Endodermal cell (in vitro differentiated cells): ENCODE measurements at regions not wholly inside any gene's neighbourhood (a gene's known extent, or its start where the extent isn't known, plus 50 kb on each side); places are given as distances from the start of the nearest gene placed in this dataset.

Source experiments
- DNase-seq: peaks from one replicate; pipeline ENCODE4 v3.0.0-alpha.2; 2017
- H3K27ac ChIP-seq: 2 replicates; pipeline ENCODE4 v1.5.1; 2013; ENCODE audit warnings: mild to moderate bottlenecking, low read depth, low read length, moderate library complexity
- H3K27me3 ChIP-seq: 2 replicates; pipeline ENCODE4 v1.6.1; 2013; ENCODE audit warnings: mild to moderate bottlenecking, low read length, moderate library complexity; ENCODE audit not compliant: insufficient read depth, control insufficient read depth, poor library complexity, severe bottlenecking
- H3K36me3 ChIP-seq: 2 replicates; pipeline ENCODE4 v1.7.0; 2013; ENCODE audit warnings: mild to moderate bottlenecking, low read length, moderate library complexity; ENCODE audit not compliant: control insufficient read depth, insufficient read depth
- H3K4me1 ChIP-seq: one replicate; pipeline ENCODE4 v1.7.0; 2013; ENCODE audit warnings: low read length; ENCODE audit not compliant: control insufficient read depth, insufficient read depth
- H3K4me3 ChIP-seq: 2 replicates; pipeline ENCODE4 v1.5.1; 2013; ENCODE audit warnings: mild to moderate bottlenecking, low read length, moderate library complexity
- H3K9ac ChIP-seq: 2 replicates; pipeline ENCODE4 v1.6.1; 2013; ENCODE audit warnings: mild to moderate bottlenecking, low read length, moderate library complexity; ENCODE audit not compliant: poor library complexity, severe bottlenecking; ENCODE audit errors: extremely low read depth
- H3K9me3 ChIP-seq: 2 replicates; pipeline ENCODE4 v1.6.1; 2013; ENCODE audit warnings: mild to moderate bottlenecking, low read length, moderate library complexity; ENCODE audit not compliant: control insufficient read depth
- H3K27ac Mint-ChIP-seq: 2 replicates; pipeline ENCODE4 v1.8.0; 2020; ENCODE audit warnings: mixed read lengths
- H3K27me3 Mint-ChIP-seq: 2 replicates; pipeline ENCODE4 v1.8.0; 2021; ENCODE audit warnings: mild to moderate bottlenecking, mixed read lengths; ENCODE audit not compliant: insufficient read depth
- H3K36me3 Mint-ChIP-seq: 2 replicates; pipeline ENCODE4 v1.8.0; 2020; ENCODE audit warnings: low read depth, mixed read lengths
- H3K4me1 Mint-ChIP-seq: 2 replicates; pipeline ENCODE4 v1.8.0; 2020; ENCODE audit warnings: mixed read lengths
- H3K4me3 Mint-ChIP-seq: 2 replicates; pipeline ENCODE4 v1.8.0; 2020; ENCODE audit warnings: mild to moderate bottlenecking, moderate library complexity, mixed read lengths
- H3K9me3 Mint-ChIP-seq: 2 replicates; pipeline ENCODE4 v1.8.0; 2020; ENCODE audit warnings: mild to moderate bottlenecking, mixed read lengths
- WGBS, 2 experiments: methylation state at CpG; one replicate each; pipeline versions ENCODE4 v1.1.5 to v1.1.7; 2013; ENCODE audit warnings: missing lambda C conversion rate in 2 of 2, mixed read lengths in 1 of 2; ENCODE audit not compliant: insufficient coverage in 1 of 2, insufficient read length in 1 of 2; 5-methylcytosine and 5-hydroxymethylcytosine counted together
- TF ChIP-seq, protein P1 (sequence below): fragments of 200-600 bp; sonication (generic); conservative IDR thresholded peaks from 2 replicates; pipeline ENCODE4 v1.5.0; 2021; ENCODE audit warnings: antibody characterized with exemption, mild to moderate bottlenecking

DNA sequence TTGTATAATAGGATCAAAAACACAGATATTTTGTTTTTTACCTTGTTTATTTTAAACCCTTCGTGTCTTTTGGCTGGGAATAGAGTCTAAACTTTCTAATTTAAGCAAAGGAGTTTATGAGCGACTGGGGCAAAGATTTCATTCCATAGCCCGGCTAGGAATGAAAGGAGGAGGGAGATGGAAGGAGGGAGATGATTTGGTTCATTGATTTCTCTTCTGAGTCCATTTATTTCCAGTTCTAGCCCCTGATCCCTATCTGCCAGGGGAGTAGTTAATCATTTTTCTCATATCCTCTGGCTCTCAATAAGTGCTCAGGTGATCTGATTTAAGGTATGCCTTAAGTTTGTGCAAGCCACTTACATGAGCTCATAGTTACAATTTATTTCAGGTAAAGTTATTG is 120.0 kb downstream of the SPRY1 start:
- TF ChIP-seq, protein P1, sequence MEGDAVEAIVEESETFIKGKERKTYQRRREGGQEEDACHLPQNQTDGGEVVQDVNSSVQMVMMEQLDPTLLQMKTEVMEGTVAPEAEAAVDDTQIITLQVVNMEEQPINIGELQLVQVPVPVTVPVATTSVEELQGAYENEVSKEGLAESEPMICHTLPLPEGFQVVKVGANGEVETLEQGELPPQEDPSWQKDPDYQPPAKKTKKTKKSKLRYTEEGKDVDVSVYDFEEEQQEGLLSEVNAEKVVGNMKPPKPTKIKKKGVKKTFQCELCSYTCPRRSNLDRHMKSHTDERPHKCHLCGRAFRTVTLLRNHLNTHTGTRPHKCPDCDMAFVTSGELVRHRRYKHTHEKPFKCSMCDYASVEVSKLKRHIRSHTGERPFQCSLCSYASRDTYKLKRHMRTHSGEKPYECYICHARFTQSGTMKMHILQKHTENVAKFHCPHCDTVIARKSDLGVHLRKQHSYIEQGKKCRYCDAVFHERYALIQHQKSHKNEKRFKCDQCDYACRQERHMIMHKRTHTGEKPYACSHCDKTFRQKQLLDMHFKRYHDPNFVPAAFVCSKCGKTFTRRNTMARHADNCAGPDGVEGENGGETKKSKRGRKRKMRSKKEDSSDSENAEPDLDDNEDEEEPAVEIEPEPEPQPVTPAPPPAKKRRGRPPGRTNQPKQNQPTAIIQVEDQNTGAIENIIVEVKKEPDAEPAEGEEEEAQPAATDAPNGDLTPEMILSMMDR = no peak
- no peaks in the 10 kb centered on the region for H3K36me3 Mint-ChIP-seq
- no peak overlapping the region for H3K27ac ChIP-seq
- peaks cover 5% of the 10 kb centered on the region for H3K9me3 Mint-ChIP-seq
- no peak overlapping the region for H3K4me3 Mint-ChIP-seq
- DNase-seq = no peak
- no peak overlapping the region for H3K27ac Mint-ChIP-seq
- H3K4me3 ChIP-seq = no peak overlapping the region
- 65 to 100% methylated on average over 1 to 3 of the region's 3 CpGs for WGBS, 2 experiments
- H3K9ac ChIP-seq = no peak overlapping the region
- peaks cover 4% of the 10 kb centered on the region for H3K27me3 Mint-ChIP-seq
- H3K27me3 ChIP-seq = no peaks in the 10 kb centered on the region
- peaks cover 7% of the 10 kb centered on the region for H3K4me1 Mint-ChIP-seq
- no peaks in the 10 kb centered on the region for H3K4me1 ChIP-seq
- no peaks in the 10 kb centered on the region for H3K36me3 ChIP-seq
- no peaks in the 10 kb centered on the region for H3K9me3 ChIP-seq

- Histone ChIP-seq H3K36me3 (no peaks in the 10 kb centered on the region), H3K4me3 (no peak overlapping the region), H3K4me1 (no peaks in the 10 kb centered on the region), H3K9ac (no peak overlapping the region), H3K9me3 (no peaks in the 10 kb centered on the region), H3K27me3 (no peaks in the 10 kb centered on the region), H3K27ac (no peak overlapping the region)
- TF ChIP-seq, protein P1 = no peak
- Mint-ChIP-seq H3K27me3 (peaks cover 4% of the 10 kb centered on the region), H3K27ac (no peak overlapping the region), H3K4me3 (no peak overlapping the region), H3K4me1 (peaks cover 7% of the 10 kb centered on the region), H3K36me3 (no peaks in the 10 kb centered on the region), H3K9me3 (peaks cover 5% of the 10 kb centered on the region)
- 83 to 89% methylated on average over 3 of the region's 3 CpGs for WGBS, 2 experiments
- DNase-seq = no peak
Observed at GRCh38 chr4:123517176-123517575, 120.6 kb downstream of the SPRY1 start.

GRCh38 chr4:123517971-123518370 is 121.4 kb downstream of the SPRY1 start:
- peaks cover 7% of the 10 kb centered on the region for H3K4me1 Mint-ChIP-seq
- TF ChIP-seq, protein P1 = no peak

More at GRCh38 chr4:123517971-123518370, 121.4 kb downstream of the SPRY1 start:
- H3K36me3 ChIP-seq = no peaks in the 10 kb centered on the region
- no peak overlapping the region for H3K4me3 ChIP-seq
- Mint-ChIP-seq H3K36me3 (no peaks in the 10 kb centered on the region), H3K4me3 (no peak overlapping the region), H3K9me3 (no peaks in the 10 kb centered on the region), H3K27ac (no peak overlapping the region), H3K27me3 (peaks cover 2% of the 10 kb centered on the region)
- no peaks in the 10 kb centered on the region for H3K4me1 ChIP-seq
- 91% methylated on average over 3 of the region's 3 CpGs; no CpG with 5 or more reads in 1 of the 2 experiments for WGBS, 2 experiments
- no peaks in the 10 kb centered on the region for H3K27me3 ChIP-seq
- no peak overlapping the region for H3K9ac ChIP-seq
- no peak overlapping the region for H3K27ac ChIP-seq
- DNase-seq = no peak
- H3K9me3 ChIP-seq = no peaks in the 10 kb centered on the region
